Mesothelial cell of epicardium (in vitro differentiated cells): ENCODE measurements at regions not wholly inside any gene's neighbourhood (a gene's known extent, or its start where the extent isn't known, plus 50 kb on each side); places are given as distances from the start of the nearest gene placed in this dataset.

Source experiments
- DNase-seq, 2 experiments: peaks; one replicate each; pipeline ENCODE4 v3.0.0; 2021; ENCODE audit warnings: low spot score in 2 of 2; ENCODE audit not compliant: unreplicated experiment in 2 of 2
- H3K27ac Mint-ChIP-seq: 2 replicates; pipeline ENCODE4 v1.8.0; 2021; ENCODE audit warnings: mixed read lengths
- H3K27me3 Mint-ChIP-seq: 2 replicates; pipeline ENCODE4 v1.8.0; 2021; ENCODE audit warnings: low read depth, mixed read lengths
- H3K36me3 Mint-ChIP-seq: 2 replicates; pipeline ENCODE4 v1.8.0; 2021; ENCODE audit warnings: mixed read lengths
- H3K4me1 Mint-ChIP-seq: 2 replicates; pipeline ENCODE4 v1.8.0; 2021; ENCODE audit warnings: mixed read lengths
- H3K4me3 Mint-ChIP-seq: 2 replicates; pipeline ENCODE4 v1.8.0; 2021; ENCODE audit warnings: mild to moderate bottlenecking, moderate library complexity, mixed read lengths
- H3K9me3 Mint-ChIP-seq: 2 replicates; pipeline ENCODE4 v1.8.0; 2021; ENCODE audit warnings: mixed read lengths
- TF ChIP-seq, protein P1 (sequence below): fragments of 200-600 bp; sonication (generic); IDR thresholded peaks from one replicate; pipeline ENCODE4 v1.5.0; 2021; ENCODE audit warnings: antibody characterized with exemption; ENCODE audit not compliant: unreplicated experiment

DNA sequence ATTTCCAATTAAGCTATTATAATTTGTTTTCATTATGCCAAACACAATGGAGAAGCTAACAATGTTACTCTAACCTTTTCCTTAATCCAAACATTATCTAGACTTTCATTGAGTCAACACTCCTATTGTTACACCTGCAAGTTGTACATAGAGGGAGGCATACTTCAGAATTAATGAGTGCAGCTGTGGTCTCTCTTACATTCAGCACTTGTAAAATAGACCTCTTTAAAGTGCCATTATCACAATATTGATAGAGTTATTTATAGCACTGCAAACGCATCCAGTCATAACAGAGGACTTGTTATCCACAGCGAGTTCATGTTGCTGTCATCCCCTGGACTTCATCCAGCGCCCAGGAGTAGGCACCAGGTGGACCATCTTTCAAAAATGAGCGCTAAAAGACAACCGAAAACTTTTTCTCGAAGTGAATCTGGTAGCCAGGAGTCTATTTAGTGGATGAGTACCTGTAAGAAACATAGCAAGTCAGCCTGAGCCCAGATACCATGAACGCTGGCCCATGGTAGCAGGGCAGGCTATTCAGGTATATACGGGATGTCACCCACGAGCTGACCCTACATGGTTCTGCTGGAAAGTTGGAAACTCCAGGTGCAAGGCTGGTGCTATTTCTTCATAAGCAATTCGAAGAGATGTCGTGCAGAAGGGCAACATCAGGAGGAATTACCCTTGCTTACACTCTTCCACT is 70.6 kb upstream of the NFIA start:
- Mint-ChIP-seq H3K27ac (no peak overlapping the region), H3K9me3 (no peaks in the 10 kb centered on the region), H3K36me3 (no peaks in the 10 kb centered on the region), H3K27me3 (peaks cover 4% of the 10 kb centered on the region), H3K4me1 (peaks cover 13% of the 10 kb centered on the region), H3K4me3 (no peak overlapping the region)
- TF ChIP-seq, protein P1, sequence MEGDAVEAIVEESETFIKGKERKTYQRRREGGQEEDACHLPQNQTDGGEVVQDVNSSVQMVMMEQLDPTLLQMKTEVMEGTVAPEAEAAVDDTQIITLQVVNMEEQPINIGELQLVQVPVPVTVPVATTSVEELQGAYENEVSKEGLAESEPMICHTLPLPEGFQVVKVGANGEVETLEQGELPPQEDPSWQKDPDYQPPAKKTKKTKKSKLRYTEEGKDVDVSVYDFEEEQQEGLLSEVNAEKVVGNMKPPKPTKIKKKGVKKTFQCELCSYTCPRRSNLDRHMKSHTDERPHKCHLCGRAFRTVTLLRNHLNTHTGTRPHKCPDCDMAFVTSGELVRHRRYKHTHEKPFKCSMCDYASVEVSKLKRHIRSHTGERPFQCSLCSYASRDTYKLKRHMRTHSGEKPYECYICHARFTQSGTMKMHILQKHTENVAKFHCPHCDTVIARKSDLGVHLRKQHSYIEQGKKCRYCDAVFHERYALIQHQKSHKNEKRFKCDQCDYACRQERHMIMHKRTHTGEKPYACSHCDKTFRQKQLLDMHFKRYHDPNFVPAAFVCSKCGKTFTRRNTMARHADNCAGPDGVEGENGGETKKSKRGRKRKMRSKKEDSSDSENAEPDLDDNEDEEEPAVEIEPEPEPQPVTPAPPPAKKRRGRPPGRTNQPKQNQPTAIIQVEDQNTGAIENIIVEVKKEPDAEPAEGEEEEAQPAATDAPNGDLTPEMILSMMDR = no peak
- no peak for DNase-seq

GRCh38 chr1:61007534-61008364 is 74.6 kb upstream of the NFIA start:
- TF ChIP-seq, protein P1 = no peak
- H3K27me3 Mint-ChIP-seq = no peaks in the 10 kb centered on the region
- no peaks in the 10 kb centered on the region for H3K36me3 Mint-ChIP-seq
- peaks cover 31% of the 10 kb centered on the region for H3K4me1 Mint-ChIP-seq
- no peak overlapping the region for H3K4me3 Mint-ChIP-seq
- no peak overlapping the region for H3K27ac Mint-ChIP-seq
- DNase-seq = no peak
- H3K9me3 Mint-ChIP-seq = no peaks in the 10 kb centered on the region

DNA sequence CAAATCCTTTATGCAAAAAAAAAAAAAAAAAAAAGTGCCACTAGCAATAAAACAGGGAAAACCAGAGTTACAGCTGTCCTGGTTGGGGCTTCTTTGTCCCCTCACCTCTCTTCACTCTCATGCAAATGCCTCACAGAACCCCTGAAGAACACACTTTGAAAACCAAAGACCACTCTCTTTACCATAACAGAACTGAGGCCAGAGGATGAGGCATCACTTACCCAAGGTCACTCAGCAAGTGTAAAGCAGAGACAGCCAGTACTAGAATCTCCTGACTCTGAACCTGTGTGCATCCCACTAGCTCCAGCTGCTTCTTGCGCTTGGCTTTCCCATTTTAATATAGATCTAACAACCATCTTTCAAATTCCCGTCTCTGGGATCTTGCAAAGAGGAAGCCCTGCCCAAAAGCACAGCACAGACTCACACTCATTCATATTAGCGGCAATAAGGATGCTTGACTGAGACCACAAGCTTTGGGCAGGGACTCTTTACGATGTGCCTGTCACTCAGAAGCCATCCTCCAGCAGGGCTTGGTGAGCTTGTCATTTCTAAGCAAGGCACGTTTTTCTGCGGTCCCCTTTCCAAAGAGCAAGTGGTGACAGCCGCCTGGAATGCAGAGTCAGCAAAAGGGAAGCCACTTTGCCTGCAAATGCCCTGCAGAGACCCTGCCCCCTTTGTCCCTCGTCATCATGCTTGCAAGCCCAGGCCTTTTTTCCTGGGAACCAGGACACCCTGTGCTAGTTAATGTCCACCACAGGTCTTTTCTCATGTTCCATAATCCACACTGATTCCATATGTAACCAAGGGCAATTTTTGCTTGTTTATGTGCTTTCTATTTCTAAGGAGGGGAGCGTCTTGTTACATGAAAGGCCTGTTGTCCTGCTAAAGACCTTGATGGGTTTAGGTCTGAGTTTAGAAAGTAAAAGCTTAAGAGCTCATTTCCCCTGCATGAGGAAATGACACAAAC is 76.5 kb upstream of the NFIA start:
- Mint-ChIP-seq H3K4me1 (peaks cover 31% of the 10 kb centered on the region), H3K36me3 (no peaks in the 10 kb centered on the region), H3K9me3 (no peaks in the 10 kb centered on the region), H3K4me3 (no peak overlapping the region), H3K27me3 (no peaks in the 10 kb centered on the region), H3K27ac (peak overlapping the region; percentile 4)
- no peak for DNase-seq
- TF ChIP-seq, protein P1 = no peak

GRCh38 chr1:61004262-61005003 is 77.9 kb upstream of the NFIA start:
- Mint-ChIP-seq H3K36me3 (no peaks in the 10 kb centered on the region), H3K4me3 (no peak overlapping the region), H3K9me3 (no peaks in the 10 kb centered on the region), H3K4me1 (peaks cover 28% of the 10 kb centered on the region), H3K27me3 (no peaks in the 10 kb centered on the region), H3K27ac (no peak overlapping the region)
- DNase-seq = no peak
- TF ChIP-seq, protein P1 = no peak

- Mint-ChIP-seq H3K9me3 (no peaks in the 10 kb centered on the region), H3K27ac (no peak overlapping the region), H3K4me1 (peaks cover 13% of the 10 kb centered on the region), H3K27me3 (no peaks in the 10 kb centered on the region), H3K36me3 (no peaks in the 10 kb centered on the region), H3K4me3 (no peak overlapping the region)
- DNase-seq = no peak
- TF ChIP-seq, protein P1 = no peak
These were observed 82.0 kb upstream of the NFIA start for GRCh38 chr1:61000327-61000726.
